Suprapubic skin (tissue), 4 donors: ENCODE measurements at regions not wholly inside any gene's neighbourhood (a gene's known extent, or its start where the extent isn't known, plus 50 kb on each side); places are given as distances from the start of the nearest gene placed in this dataset.

ENCODE experiments used
- POLR2A ChIP-seq, 2 donors: fragments of 450-650 bp; IDR thresholded peaks; one replicate each; pipeline ENCODE4 v1.6.1; 2017; ENCODE audit warnings: antibody characterized with exemption in 2 of 2, mild to moderate bottlenecking in 2 of 2, moderate library complexity in 2 of 2
- POLR2AphosphoS5 ChIP-seq, 3 donors: sonication (generic); formaldehyde crosslinking; IDR thresholded peaks; one replicate each; pipeline ENCODE4 v1.6.1; 2017; ENCODE audit warnings: antibody characterized with exemption in 3 of 3
- TF ChIP-seq, protein P1 (sequence below), 2 donors: fragments of 200-600 bp in 1 of 2; fragments of 450-650 bp in 1 of 2; sonication (generic) in 1 of 2; IDR thresholded peaks; one replicate each; pipeline ENCODE4 v1.5.1; 2016 to 2019; ENCODE audit warnings: antibody characterized with exemption in 2 of 2, mild to moderate bottlenecking in 1 of 2, moderate library complexity in 1 of 2

DNA sequence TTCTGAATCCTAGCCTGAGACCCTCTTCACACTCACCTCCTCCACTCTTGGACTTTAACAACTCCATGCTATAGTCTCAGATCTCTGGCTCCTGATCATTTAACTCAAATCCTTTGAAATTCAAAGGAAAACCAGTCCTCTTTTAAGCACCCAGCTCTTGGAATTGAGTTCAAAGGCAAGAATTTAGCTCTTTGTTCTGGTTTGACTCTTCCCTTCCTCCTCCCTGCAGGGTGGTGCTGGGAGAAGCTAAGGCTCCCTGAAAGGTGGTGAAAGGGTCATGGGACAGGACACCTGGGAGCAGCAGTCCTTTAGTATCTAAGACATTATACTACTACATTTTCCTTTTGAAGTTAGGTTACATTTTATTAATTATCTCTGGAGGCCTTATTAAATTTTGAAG is 259.4 kb downstream of the CCSER2 start:
- TF ChIP-seq POLR2A (IDR thresholded peaks at IDR 0.05) (no peak), POLR2AphosphoS5 (IDR thresholded peaks at IDR 0.05) (no peak)
- TF ChIP-seq, protein P1, sequence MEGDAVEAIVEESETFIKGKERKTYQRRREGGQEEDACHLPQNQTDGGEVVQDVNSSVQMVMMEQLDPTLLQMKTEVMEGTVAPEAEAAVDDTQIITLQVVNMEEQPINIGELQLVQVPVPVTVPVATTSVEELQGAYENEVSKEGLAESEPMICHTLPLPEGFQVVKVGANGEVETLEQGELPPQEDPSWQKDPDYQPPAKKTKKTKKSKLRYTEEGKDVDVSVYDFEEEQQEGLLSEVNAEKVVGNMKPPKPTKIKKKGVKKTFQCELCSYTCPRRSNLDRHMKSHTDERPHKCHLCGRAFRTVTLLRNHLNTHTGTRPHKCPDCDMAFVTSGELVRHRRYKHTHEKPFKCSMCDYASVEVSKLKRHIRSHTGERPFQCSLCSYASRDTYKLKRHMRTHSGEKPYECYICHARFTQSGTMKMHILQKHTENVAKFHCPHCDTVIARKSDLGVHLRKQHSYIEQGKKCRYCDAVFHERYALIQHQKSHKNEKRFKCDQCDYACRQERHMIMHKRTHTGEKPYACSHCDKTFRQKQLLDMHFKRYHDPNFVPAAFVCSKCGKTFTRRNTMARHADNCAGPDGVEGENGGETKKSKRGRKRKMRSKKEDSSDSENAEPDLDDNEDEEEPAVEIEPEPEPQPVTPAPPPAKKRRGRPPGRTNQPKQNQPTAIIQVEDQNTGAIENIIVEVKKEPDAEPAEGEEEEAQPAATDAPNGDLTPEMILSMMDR (IDR thresholded peaks at IDR 0.05) = no peak
